Lower leg skin (tissue), 3 donors: ENCODE measurements at regions not wholly inside any gene's neighbourhood (a gene's known extent, or its start where the extent isn't known, plus 50 kb on each side); places are given as distances from the start of the nearest gene placed in this dataset.

ENCODE experiments used
- CTCF ChIP-seq, 3 donors: fragments of 450-650 bp; IDR thresholded peaks; one replicate each; pipeline ENCODE4 v1.5.1; 2016; ENCODE audit warnings: antibody characterized with exemption in 3 of 3, mild to moderate bottlenecking in 3 of 3, moderate library complexity in 2 of 3
- POLR2A ChIP-seq, 2 donors: fragments of 450-650 bp; IDR thresholded peaks; one replicate each; pipeline ENCODE4 v1.6.1; 2016 to 2017; ENCODE audit warnings: antibody characterized with exemption in 2 of 2, mild to moderate bottlenecking in 1 of 2, moderate library complexity in 1 of 2

- TF ChIP-seq CTCF (IDR thresholded peaks at IDR 0.05) (no peak), POLR2A (IDR thresholded peaks at IDR 0.05) (no peak)
These were observed 147.3 kb upstream of the GPC6 start for GRCh38 chr13:93079294-93079693.
